LNCaP clone FGC (cell line): ENCODE measurements at regions not wholly inside any gene's neighbourhood (a gene's known extent, or its start where the extent isn't known, plus 50 kb on each side); places are given as distances from the start of the nearest gene placed in this dataset.

ENCODE experiments used
- DNase-seq: peaks from one replicate; pipeline ENCODE4 v3.0.0-alpha.2; 2011; ENCODE audit warnings: low read depth
- H3K4me3 ChIP-seq: 2 replicates; pipeline ENCODE4 v1.5.1; 2011; ENCODE audit warnings: mild to moderate bottlenecking, low read depth, low read length, control low read depth
- TF ChIP-seq, protein P1 (sequence below): IDR thresholded peaks from 2 replicates; pipeline ENCODE4 v1.5.1; 2012; ENCODE audit warnings: mild to moderate bottlenecking; ENCODE audit not compliant: control insufficient read depth, insufficient read depth; ENCODE audit errors: extremely low read depth

DNA sequence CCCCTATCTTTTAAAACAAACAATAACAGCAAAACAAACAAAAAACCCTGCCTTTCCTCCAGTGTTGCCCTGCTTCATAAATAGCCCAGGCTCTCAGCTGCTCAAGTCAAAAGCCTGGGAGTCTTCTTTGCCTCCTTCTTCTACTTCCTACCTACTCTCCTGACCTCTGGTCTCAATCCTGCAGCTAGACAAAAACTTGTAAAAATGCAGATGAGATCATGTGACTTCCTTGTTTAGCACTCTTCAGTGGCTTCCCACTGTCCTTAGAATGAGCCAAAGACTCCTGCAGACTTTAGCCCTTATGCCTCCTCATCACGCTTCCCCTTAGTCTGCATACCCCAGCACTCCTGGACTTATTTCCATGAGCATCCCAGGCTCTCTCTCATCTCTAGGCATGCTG is 55.0 kb upstream of the ZNF644 start:
- no peak overlapping the region for H3K4me3 ChIP-seq
- TF ChIP-seq, protein P1, sequence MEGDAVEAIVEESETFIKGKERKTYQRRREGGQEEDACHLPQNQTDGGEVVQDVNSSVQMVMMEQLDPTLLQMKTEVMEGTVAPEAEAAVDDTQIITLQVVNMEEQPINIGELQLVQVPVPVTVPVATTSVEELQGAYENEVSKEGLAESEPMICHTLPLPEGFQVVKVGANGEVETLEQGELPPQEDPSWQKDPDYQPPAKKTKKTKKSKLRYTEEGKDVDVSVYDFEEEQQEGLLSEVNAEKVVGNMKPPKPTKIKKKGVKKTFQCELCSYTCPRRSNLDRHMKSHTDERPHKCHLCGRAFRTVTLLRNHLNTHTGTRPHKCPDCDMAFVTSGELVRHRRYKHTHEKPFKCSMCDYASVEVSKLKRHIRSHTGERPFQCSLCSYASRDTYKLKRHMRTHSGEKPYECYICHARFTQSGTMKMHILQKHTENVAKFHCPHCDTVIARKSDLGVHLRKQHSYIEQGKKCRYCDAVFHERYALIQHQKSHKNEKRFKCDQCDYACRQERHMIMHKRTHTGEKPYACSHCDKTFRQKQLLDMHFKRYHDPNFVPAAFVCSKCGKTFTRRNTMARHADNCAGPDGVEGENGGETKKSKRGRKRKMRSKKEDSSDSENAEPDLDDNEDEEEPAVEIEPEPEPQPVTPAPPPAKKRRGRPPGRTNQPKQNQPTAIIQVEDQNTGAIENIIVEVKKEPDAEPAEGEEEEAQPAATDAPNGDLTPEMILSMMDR: no peak
- DNase-seq: no peak

GRCh38 chr1:91075233-91076135 is 53.6 kb upstream of the ZNF644 start:
- no peak overlapping the region for H3K4me3 ChIP-seq
- TF ChIP-seq, protein P1: no peak
- no peak for DNase-seq

DNA sequence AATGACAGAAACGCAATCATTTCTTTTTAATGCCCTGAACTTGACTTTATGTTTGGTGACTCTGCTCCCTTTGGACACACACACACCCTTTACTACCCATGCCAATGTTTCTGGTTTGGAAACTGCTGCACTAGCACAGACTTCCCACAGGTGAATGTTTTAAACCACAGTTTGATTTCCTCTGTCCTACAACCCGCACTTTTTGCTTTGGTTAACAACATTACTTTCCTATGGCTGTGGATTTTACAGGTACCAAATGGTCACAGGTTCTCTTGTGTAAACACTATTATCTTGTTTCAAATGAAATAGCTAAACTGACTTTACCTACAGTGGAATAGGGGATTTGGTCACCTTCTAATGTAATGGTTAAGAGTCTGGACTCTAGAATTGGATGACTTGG is 51.5 kb upstream of the ZNF644 start:
- no peak overlapping the region for H3K4me3 ChIP-seq
- no peak for DNase-seq
- TF ChIP-seq, protein P1: no peak

DNA sequence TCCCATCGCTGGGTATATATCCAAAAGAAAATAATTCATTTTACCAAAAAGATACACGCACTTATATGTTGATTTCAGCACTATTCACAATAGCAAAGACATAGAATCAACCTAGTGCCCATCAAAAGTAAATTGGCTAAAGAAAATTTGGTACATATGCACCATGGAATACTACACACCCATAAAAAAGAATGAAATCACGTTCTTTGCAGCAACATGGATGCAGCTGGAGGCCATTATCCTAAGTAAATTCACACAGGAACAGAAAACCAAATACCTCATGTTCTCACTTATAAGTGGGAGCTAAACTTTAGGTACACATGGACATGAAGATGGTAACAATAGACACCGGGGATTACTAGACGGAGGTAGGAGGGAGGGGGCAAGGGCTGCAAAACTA is 50.0 kb upstream of the ZNF644 start:
- TF ChIP-seq, protein P1: no peak
- no peak overlapping the region for H3K4me3 ChIP-seq
- no peak for DNase-seq
